Activated CD4-positive, alpha-beta T cell treated with anti-CD3 and anti-CD28 coated beads for 48 hours (primary cell): ENCODE measurements at regions not wholly inside any gene's neighbourhood (a gene's known extent, or its start where the extent isn't known, plus 50 kb on each side); places are given as distances from the start of the nearest gene placed in this dataset.

Source experiments
- DNase-seq: peaks from one replicate; pipeline ENCODE4 v3.0.0-alpha.2; 2020

DNA sequence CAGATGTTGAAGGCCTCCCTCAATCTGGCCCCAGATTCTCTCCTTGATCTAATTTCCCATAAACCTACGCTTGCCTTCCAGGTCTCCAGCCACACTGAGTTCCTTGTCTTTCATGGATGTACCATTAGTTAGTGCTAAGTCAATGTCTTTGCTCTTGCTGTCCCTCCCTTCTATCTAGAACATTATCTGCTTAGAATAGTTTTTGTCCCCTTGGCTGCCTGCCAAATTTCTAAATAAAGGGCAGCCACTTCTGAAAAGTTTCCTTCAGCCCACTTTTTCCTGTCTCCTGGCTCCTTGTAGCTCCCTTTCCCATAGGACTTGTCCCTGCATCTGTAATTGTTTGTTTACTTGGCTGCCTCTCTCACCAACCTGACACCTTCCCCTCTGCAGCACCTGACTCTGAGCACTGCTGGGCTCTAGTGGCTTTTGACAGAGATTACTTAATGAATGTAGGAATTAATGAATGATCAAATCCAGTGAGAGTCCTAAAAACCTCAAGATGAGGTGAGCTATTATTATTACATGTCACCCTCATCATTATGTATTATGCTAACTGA lies 58.3 kb downstream of the CXCL12 start:
- DNase-seq: no peak

DNA sequence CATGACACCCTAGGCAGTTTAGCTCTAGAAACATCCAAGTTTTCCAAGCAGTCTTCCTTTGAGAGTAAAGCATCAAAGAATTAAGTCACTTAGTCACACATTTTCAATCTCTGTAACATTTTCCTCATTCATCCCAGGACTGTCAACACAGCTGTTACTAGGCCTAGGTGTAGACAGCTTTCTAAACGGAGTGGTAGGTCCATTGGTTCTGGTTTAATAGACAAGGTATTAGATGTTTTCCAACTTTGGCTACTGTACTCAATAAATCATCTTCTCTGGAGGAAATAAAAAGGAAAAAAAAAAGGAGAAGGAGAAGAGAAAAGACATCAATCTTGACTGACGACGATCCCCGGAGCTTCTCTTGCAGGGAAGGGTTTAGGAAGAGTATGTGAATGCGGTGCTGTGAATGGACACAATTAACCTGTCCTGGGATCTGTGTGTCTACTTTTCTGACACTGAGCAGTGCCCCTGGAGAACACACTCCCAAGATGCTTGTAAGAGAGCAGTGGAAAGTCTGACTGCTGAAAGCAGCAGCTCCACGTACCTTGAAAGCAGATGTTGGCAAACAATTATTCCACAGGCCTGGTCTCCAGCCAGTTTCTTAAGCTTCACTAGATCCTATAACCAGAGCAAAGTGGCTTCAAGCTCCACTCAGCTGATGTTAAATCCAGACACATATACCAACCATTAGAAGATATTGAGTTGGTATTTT lies 59.1 kb downstream of the CXCL12 start:
- no peak for DNase-seq

DNA sequence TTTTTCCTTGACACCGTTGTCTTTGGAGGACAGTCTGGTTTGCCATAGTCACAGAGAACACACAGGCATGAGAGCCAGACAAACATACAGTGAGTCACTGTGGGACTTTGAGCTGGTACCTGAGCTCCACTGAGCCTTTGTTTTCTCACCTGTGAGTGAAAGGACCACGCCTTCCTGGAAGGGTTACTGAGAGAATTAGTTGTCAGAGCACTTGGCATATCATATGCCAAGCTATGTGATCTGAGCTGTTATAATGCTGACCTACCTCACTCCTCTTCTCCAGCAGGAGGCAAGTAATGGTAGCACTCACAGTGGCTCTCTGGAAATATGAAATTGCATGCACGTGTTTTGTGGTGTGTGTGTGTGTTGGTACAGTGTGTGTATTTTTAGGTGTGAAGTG lies 59.7 kb downstream of the CXCL12 start:
- DNase-seq: no peak

DNA sequence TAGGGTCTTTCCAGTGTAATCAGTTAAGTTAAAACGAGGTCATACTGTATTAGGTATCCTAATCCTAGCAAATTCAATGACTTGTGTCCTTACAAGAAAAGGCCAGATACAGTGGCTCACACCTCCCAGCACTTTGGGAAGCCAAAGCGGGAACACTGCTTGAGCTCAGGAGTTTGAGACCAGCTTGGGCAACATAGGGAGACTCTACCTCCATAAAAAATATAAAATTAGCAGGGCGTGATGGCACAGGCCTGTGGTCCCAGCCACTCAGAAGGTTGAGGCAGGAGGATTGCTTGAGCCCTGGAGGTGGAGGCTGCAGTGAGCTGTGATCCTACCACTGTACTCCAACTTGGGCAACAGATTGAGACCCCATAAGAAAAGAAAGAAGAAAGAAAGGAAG lies 61.1 kb downstream of the CXCL12 start:
- no peak for DNase-seq

DNA sequence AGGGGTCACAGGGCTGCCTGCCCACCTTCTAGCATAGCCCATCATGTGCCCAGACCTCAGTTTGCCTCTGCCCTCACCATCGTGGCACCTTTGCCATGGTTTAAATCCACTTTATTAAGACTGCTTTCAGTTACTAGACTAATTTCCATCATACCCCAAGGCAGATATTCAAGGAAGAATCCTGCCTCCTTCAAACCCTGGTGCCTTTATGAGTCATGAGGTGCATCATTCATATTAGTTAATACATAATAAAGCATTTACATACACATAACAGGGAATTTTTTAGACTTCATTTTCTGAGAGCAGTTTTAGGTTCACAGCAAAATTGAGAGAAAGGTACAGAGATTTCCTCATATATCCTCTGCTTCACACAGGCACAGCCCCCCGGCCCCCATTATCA lies 62.8 kb downstream of the CXCL12 start:
- DNase-seq: no peak

DNA sequence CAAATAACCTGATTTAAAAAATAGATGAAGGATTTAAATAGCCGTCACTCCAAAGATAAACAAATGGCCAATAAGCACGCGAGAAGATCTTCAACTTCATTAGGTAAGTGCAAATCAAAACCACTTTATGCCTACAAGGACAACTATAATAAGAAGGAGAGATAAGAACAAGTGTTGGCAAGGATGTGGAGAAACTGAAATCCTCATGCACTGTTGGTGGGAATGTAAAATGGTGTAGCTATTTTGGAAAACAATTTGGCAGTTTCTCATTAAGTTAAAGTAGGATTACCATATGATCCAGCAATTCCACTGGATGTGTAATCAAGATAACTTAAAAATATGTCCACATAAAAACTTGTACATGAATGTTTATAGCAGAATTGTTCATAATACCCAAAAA lies 64.1 kb downstream of the CXCL12 start:
- DNase-seq: no peak

DNA sequence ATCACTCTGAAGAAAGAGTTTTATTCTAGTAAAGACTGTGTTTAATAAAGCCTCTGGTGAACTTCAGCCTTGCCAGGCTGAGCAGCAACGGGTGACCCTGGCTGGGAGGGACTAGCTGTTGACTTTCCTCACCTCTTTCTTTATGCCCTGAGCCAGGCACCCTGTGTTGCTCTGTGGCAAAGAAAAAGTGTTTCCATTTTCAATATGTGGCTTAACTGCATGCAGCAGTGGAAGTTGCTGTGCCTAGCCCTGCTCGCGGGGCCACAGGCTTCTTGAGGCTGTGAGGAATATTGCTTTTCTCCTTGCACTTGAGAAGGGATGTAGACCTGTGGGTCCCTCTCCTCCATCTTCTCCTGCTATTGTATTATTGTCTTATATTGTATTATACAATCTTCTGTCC lies 67.0 kb downstream of the CXCL12 start:
- no peak for DNase-seq

DNA sequence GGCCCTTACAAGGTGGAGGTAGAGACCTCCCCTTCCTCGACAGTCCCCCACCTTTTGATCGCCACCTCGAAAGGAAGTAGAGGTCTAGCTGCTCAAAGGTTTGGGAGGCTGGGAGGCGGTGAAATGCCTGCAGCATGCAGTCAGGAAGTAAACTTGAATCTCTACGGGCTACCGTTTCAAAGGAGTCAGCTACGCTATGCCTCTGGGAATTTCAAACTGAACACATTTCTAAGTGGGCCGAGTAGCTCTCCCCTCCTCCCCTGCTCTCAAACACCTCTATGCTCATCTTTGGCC lies 68.0 kb downstream of the CXCL12 start:
- DNase-seq: no peak

DNA sequence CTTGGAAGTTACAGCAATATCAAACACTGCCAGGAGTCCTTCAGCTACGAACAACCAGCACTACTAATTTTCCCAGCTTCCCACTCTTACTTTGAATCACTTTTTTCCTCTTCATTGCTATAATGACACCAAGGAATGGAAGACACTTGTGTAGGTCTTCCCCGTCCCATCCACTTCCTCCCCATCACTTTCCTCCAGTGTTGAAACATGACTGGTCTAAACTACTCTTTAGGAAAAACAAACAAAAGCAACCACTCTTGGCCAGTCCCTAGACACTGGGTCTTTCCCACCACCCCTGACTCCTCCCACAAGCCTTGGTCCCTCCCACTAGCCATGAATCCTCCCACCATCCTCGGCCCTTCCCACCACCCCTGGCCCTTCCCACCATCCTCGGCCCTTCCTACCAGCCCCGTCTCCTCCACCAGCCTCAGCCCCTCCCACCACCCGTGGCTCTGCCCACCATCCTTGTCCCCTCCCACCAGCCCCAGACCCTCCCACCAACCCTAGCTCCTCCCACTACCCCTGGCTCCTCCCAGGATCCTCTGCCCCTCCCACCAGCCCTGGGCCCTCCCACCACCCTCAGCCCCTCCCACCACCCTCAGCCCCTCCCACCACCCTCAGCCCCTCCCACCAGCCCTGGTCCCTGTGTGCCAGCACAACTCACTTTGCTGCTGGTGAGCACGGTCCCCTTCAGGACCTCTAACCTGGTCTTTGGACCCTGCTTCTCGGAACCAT lies 68.5 kb downstream of the CXCL12 start:
- peak; percentile 53 for DNase-seq

DNA sequence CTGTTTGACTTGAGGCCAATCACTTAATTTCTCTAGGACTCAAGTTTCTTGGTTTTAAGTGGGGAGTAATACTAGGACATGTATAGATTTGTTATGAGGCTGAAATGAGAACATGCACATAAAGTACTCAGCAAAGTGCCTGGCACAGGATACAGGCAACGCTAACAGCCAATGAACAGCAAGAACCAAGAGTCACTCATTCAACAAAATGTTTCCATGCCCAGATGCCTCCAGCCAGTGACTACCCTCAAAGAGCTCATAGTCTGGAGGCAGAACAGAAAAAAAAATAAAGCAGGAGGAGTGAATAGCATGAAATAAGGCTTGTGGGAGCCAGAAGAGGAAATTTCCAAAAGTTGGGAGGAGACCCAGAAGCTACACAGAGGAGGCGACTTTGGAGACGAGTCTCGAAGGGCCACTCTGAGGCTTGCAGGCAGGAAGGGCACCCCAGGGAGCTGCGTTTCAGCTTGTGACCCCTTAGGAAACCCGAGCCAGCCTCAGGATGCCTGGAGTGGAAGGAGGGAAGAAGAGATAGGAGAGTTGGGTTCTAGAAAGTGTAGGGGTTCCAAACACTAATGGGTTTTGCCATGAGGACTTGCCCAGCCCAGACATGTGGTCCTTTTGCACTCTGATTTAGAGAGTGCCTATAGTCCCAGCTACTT lies 70.0 kb downstream of the CXCL12 start:
- DNase-seq: no peak

DNA sequence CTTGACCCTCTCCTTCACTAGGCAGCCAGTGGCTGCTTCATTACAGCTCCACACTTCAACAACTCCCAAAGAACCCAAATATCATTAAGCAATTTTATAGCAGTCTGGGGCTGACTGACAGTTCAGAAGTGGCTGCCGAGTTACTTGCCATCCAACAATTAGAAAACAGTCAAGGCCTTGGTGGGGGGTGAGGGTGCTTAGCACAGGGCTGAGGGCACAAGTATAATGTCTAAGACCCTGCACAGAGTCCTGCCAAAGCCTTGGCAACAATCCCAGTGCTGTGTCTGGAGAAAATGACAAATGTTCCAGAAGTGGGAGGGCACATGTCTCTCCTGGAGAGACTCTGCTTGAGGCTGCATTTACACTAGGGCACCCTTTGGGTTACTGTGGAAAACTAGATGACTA lies 71.1 kb downstream of the CXCL12 start:
- DNase-seq: no peak

DNA sequence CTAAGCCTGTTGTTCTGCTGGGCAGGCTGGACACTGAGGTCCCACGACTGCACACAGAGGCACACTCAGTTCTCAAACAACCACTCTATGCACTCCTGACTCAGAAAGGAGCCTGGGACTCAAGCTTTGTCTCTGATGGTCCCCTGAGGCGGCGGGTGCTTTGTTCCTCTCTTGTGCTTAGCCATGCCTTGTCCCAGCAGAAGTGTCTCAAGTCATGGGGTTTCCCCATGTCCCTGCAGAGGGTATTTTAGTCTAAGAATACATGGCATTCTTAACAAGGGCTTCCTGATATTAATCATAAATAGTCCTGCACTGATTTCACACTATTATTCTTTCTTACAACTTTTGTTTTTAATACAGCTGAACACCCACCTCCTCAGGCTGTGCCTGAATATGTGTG lies 72.5 kb downstream of the CXCL12 start:
- no peak for DNase-seq

DNA sequence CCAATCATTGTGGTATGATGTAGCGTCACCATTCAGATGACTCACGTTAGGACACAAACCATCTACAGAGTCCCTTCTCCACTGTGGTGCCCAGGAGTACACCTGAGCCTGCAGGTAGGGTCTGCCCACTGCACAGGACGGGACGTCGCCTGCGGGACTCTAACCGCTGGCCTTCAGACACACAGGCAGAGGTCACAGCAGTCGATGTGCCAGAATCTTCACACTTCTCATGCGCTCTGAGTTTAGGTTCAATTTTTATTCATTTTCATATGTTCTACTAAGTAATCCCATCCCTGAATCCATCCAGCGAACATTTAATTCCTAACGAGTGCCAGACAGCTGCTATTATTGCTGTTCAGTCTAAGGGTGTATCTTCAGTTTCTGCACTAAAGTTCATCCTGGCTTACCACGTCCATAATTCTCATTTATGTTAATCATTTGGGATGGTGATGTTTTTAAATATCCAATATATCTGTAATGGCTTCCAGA lies 73.3 kb downstream of the CXCL12 start:
- DNase-seq: no peak

DNA sequence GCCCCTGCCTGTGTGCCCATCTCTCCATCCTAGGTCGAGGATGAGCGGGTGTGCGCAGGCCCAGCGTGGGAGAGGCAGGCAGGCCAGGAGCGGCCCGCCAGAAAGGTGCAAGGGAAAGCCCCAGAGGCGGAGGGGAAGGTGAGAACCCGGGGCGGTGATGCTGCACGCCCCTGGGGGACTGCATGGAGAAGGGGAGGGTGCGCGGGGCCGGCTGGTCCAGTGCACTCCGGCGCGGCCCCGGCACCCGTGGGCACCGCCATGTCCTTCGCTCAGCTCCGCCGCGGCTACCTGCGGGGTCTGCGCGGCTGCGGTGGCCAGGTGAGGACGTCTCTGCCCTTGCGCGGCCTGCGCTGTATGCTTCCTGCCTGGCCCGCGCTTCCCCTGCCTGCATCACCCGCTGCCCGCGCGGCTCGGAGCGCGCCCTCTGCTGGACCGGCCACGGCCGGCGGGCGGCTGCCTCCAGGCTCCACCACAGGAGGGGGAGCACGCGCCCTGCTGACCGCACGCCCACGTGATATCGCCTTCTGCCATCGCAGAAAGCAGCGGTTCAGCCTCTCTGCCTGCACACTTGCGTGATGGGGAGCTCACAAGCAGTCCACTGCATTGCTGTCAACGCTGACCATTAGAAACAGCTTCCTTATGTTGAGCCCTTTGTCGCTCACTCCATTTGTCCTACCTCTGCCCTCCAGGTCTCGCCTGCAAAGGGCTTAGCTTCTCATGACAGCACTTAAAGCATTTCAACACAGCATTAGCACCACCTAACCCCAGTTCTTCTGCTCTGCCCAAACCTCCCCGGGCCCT lies 73.9 kb downstream of the CXCL12 start:
- peak; percentile 76 for DNase-seq

DNA sequence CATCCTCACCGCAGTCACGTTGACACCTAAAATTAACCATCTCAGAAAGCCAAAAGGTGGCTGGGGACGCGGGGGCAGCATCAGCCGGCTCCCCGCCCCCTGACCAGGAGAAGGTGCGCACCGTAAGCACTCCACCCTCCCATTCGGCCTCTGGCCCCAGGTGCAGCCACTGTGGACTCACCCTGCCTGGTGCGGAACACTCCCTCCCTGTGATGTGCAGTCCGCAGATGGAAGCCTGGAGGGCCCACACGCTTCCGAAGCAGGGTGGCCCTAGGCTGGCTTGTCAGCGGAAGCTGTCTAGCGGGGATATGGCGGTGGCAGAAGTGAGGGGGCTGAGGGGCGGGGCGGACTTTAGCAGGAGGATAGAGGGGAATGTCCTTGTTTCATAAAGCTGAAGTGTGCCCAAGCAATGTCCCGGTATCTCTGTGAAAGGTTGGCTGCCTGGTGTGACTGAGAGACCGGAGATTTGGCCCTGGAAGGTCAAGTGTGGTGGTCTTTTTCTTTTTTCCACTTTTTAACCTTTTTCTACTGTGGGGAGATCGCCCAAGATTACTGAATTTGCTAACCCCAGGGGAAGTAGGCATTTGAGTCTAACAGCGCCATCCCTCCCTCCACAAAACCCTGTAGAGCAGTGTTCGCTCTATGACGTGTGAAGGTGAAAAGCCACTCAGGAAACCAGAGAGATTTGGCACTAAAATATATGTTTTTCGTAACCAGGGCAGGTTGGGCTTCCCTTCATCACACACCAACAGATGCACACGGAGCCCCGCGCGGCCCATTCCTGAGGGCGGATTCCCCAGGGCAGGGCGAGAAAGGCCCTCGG lies 74.7 kb downstream of the CXCL12 start:
- no peak for DNase-seq

DNA sequence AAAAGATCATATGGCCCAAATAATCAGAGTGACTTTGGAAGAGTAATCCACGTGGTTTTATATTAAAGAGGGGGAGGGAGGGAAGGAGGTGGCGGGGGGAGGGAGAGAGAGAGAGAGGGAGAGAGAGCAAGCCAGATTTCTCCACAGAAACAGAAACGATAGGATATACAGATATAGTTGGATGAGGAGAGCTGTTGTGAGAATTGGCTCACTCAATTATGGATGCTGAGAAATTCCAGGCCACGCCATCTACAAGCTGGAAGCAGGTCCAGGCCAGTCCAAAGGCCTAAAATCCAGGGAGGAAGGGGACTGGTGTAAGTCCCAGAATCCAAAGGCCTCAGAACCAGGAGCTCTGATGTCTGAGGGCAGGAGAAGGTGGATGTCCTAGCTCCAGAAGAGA lies 75.5 kb downstream of the CXCL12 start:
- DNase-seq: no peak

DNA sequence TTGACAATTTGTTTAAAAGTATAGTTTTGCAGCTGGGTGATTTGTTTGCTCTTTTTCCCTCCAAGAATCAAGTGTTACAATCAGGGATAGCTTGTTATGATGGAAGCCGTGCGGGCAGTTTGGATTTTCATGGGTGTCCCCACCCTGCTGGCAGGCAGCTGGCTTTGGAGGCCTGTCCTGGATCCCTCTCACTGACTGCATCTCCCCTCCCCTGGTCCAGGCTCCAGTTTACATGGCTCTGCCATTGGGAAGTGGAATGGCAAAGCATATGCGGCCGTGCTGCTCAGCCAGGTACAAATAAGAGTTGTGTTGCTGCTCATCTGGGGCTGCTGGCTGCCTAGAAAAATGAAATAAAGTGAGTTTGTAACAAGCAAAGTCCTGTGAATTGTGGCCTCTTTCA lies 76.0 kb downstream of the CXCL12 start:
- DNase-seq: no peak

DNA sequence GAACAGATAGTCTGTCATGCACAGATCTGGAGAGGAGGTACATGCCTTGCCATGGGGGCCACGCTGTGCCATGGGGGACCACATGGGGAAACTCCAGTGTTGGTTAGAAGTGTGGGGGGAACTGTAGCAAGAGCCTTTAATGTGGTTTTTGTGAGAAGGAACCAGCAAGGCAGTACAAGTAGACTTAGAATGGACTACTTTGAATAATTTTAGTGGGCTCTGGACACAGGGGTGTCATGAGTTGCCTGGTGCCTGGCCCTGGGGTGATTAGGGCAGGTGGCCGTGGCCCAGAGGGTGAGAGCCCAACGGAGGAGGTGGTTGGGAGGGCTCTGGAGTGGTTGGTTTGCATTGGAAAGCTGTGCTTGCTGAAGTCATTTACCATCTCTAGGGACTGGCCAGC lies 77.2 kb downstream of the CXCL12 start:
- no peak for DNase-seq

DNA sequence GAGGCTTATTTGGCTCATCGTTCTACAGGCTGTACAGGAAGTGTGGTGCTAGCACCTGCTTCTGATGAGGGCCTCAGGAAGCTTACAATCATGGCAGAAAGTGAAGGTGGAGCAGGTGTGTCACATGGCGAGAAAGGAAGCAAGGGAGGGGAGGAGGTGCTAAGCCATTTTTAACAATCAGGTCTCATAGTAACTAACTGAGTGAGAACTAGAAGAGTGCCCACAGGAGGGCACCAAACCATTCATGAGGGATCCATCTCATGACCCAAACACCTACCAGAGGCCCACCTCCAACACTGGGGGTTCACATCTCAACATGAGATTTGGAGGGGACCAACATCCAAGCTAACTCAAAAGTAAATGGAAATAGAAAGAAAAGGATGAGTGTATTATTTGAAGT lies 78.1 kb downstream of the CXCL12 start:
- DNase-seq: no peak

DNA sequence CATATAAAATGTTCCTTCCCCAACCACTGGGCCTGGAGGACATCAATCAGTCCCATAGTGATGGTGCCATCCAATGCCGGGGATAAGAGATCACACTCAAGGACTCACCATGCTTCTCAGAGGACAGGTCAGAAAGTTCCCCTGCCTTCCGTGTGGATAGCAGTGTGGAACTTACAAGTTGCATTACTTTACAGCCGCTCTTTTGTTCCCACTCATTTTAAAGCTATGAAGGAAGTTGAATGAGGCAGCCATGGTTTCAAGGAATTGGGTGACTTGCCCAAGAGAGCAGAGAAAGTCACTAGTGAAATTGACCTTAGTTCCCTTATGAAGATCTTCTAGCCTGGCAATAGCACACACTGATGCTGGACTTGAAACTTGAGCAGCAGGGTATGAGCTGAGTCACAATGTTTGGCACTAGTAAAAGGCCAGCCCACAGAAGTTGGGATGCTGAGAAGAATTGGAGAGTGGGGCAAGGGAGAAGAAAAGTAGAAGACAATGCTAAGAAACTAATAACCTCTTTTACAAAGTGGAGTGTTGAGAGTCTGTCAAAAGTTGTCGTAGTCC lies 78.7 kb downstream of the CXCL12 start:
- DNase-seq: no peak

DNA sequence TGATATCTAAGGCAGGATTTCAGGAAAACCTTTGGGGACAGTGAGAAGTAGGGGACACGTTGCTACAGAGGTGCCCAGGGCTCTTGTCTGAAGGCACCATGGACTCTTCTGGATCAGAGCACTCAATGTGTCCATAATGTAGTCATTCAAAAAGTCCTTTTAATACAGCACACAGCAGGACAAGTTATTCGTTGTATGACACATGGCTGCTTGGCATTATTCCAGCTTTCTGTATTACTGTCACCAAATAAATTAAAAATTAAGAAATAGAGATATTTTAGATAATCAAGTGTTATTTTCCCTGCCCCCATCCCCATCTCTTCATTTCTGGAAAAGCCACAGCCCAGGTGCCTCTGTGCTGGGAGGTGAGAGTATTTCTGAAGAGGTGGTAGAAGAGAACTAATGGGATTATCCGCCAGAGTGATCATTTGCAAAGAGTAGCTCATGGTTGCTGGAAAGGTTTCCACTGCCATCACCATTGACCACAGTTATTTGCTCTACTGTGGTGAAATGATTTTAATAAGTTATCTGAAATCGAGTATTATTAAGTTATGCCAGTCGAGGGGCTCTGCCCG lies 83.0 kb downstream of the CXCL12 start:
- no peak for DNase-seq
